HG03064 (cell line): ENCODE measurements at regions not wholly inside any gene's neighbourhood (a gene's known extent, or its start where the extent isn't known, plus 50 kb on each side); places are given as distances from the start of the nearest gene placed in this dataset.
"Not testable (repeated sequence)": the region's sequence is repeated elsewhere in the genome, so short reads cannot be mapped to it uniquely, and the experiment has no call there.

Experiments
- ATAC-seq: cut with Tn5 transposase; IDR thresholded peaks from one replicate; pipeline ENCODE4 v1.9.1; 2021; ENCODE audit warnings: low read depth; ENCODE audit not compliant: unreplicated experiment

DNA sequence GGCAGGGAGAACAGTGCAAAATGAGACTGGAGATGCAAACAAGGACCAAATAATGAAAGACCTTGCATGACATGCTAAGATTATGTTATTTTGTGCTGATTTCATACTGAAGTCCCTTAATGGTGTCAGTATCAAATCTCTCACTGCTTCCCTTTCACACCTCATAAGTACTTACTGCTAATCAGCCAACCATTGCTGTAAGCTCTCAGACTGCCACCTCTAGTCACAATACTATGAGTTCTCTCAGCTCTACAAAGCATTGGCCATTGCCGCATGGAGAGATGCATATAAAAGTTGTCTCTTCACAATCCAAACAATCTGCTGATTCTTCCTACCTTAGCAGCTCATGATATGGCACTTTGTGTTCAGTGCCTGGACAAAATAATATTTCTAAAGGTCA, 375.4 kb downstream of the LTN1 start:
- no peak for ATAC-seq

DNA sequence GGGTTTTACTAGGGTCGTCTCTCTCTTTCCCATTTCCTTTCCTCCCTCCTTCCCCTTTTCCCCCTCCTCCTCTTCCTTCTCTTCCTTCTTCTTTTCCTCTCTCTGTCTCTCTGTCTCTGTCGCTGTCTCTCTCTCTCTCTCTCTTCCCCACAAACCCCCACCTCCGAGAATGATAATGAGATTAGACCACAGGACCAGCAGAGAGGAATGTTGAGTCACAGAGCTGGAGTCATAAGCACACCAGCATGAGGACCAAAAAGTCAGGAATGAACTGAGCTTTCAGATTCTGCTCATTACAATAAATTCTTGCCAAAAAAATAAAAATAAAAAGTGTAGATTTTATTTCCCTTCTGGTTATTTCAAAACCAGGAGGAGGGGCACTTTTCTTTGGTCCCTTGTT, 377.4 kb downstream of the LTN1 start:
- no peak for ATAC-seq

DNA sequence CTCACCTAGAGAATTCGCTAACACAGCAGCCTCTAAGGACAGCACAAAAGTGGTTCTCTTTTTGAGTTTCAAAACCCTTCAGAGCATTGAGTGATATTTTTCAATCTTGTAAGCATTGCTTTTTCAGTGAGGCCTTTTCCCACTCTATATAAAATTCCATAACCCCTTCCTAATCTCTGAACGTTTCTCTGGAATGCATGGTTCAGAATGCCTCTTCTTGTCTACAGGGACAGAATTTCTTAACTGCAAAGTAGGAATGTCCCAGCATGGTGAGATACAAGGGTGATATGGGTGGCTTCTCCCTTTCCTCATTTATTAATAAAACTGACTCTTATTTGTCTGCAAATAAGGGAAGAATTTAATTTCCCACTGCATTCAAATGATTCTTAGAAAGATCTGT, 377.9 kb downstream of the LTN1 start:
- ATAC-seq: no peak

DNA sequence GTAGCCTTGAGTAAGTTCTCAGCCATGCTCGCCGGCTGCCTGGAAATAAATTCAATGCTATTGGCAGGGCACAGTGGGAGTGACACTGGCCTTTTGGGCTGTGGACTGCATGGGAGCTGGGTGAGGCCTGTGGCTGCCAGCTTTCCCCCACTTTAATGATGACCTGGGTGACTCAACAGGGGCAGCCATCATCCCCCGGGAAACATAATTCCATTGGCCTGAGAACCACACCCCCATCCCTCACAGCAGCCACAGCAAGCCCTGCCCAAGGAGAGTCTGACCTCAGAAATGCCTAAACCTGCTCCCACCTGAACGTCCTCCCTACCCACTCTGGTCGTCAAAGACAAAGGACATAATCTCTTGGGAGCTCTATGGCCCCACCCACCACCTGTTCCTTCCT, 384.0 kb downstream of the LTN1 start:
- no peak for ATAC-seq

DNA sequence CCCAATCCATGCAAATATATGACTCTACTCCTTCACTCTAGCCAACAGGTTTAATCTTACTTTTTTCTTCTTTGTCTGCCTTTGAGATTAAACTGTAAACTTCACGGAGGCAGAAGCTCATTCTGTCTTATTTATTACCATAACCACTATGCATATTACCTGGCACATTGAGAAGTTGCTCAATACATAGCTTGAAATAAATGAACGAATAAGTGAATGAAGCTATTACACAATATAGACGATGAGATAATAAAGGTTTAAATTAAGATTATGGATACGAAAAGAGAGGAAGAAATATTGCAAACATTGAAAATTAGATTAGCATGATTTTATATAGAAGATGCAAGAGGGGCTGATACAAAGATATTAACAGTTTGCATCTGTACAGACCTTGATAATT, 385.1 kb downstream of the LTN1 start:
- no peak for ATAC-seq

DNA sequence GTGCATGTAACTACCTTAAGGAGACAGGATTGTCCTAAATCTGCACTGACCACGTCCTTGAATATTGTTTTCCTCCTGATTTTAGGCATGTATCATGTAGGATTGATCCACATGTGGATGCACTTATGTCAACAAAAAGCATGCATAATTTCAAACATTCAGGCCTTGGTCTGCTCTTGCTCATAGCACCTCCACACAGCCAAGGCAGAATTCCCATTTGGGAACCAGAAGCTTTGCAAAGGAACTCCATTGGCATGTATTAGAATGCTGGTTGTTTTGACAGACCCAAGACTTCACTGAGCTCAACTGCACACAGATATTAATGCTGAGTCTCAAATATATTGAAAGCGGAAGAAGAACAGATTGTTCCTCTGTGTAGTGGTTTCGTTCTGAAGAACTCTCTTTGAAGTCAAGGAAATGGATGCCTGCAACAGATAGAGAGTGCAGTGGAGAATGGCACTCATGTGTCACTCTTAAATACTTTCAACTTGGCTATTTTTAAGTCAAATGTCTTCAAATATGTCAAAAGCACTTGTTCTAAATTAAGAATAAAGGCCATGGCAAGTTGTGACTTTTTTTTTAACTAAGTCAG, 387.6 kb downstream of the LTN1 start:
- peak; percentile 82 for ATAC-seq

DNA sequence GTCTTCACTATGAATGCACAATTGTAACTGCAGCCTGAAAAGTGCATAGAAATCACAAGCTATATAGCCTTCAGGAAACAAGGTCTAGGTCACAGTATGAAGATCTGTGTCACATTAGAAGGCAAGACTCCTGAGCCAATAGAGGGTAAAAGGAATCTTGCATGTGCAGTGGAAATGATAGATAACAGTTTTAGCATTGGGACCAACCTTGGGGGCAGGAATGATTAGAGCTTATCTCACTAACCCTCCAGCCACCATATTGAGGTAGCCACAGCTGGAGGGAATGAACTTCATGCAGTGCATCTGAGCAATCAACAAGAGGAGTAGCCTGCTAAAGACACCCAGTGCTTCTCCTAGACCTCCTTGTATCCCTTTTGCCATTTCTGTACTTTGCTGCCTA, 390.1 kb downstream of the LTN1 start:
- no peak for ATAC-seq

DNA sequence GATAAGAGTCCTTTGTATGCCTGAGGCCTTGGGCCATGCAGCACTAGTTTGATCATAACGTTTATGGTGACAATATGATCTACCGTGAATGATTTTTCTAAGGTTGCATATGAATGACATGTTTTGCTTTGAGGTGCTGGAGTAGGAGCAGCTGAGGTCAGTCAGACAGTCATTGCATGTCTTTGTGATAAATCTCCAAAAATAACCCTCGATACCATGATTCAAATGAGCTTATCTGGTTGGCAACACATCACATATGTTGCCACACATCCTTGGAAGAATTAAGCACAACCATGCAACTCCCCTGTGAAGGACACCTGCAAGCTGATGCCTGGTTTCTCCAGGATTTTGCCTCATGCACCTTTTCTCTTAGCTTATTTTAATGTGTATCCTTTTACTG, 394.5 kb downstream of the LTN1 start:
- no peak for ATAC-seq

DNA sequence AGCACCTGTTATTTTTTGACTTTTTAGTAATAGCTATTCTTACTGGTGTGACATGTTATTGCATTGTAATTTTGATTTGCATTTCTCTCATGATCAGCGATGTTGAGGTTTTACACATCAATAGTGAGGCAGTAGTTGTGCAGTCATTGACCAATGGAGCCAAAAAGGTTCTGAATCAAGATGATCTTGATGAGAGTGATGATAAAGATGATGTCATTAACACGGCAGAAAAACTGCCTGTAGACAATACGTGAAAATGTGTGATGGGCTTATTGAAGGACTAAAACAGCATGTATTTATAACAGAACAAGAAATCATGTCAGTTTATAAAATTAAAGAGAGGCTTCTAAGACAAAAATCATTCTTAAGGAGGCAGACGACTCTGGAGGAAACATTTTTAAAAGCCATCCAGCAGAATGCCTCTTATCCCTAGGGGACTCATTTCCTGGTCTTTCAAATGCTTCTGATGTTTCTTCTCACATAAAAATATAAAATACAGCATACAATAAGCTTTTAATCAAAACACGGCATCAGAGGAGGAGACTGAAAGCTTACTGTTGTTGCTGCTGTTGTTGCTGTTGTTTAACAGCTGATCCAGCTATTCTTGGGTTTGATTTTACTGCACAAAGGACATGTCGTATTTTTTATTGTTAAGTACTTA, 400.3 kb downstream of the LTN1 start:
- no peak for ATAC-seq

DNA sequence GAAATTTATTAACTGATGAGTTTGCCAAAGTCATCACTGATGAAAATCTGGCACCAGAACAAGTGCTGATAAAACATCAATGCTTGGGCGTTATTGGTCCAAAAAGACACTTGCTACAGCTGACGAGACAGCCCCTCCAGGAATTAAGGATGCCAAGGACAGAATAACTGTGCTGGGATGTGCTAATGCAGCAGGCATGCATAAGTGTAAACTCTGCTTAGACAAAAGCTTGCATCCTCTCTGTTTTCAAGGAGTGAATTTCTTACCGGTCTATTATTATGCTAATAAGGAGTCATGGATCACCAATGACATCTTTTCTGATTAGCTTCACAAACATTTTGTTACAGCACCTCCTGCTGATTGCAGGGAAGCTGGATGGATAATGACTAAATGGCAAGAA, 402.0 kb downstream of the LTN1 start:
- ATAC-seq: no peak

DNA sequence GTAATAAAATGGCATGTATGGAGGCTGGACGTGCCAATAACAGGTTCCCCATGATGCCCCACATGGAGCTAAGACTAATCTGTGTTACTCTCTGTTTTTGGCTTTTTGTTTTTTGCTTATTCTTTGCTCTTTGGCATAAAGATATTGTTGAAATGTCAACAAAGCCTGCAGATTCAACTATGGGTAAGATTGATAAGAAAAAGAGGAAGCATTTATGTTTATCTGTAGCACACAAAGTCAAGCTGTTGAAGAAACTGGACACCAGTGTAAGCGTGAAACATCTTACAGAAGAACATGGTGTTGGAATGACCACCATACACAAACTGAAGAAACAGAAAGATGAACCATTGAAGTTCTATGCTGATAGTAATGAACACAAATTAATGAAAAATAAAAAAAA, 402.7 kb downstream of the LTN1 start:
- no peak for ATAC-seq

DNA sequence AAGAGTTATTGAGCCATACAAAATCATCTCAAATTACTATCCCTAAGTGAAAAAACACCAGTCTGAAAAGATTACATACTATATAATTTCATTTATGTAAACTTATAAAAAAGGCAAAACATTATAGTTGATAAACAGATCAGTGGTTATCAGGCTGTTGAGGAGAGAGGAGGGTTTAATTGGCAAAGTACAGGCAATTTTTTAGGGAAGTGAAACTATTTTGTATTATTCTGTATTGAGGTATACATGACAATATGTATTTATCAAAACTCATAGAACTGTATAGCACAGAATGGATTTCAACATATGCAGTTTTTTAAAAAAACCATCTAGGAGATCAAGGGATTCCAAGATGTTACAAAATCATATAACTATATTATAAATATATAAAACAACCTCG, 403.7 kb downstream of the LTN1 start:
- no peak for ATAC-seq

DNA sequence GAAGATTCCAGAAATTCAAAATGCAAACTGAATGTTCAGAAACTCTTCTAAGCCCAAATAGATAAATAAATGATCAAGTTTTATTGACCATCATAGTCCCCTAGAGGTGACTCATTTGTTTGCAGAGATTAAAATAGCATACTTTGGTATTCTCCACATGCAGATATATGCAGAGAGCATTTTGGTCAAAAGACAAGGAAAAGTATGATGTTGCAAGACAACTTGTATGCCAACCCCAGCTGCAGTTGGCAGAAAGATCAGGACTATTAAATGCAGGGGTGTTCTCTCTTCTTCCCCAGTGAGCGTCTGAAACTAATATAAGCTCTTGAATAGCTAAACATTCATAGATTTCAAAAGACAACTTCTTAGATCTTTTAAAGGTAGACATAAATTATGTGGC, 404.9 kb downstream of the LTN1 start:
- no peak for ATAC-seq

DNA sequence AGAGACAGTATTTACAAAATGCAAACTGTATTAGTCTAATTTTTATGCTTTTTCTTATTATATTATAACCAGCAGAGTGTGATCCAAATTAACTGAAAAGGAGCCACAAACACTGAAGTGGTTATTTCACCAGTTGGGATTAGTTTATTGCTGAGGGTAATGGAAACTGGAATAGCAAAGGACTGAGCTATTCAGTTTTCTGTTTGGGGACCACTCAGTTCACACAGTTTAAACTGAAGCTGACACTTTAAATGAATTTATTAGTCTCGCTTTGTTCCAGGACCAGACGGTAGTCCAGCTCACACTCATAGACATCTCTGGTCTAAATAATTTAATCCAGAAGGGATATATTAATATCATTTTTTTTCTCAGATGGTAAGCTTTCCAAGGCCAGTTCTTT, 410.7 kb downstream of the LTN1 start:
- no peak for ATAC-seq

DNA sequence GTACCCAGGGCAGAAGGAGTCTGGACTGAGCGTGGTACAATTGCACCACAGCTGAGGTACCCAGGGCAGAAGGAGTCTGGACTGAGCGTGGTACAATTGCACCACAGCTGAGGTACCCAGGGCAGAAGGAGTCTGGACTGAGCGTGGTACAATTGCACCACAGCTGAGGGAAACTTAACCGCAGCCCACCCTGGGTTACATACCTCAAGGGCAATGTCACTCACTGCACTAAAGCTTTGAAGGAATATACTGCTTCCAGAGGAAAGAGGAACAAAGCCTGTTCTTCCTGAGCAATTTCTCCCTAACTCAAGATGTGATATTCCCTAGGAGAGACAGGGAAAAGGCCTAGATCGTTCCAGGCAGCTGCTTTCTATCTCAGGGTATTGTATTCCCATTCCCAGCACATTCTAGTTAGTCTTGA, 411.4 kb downstream of the LTN1 start:
- not testable (repeated sequence) for ATAC-seq

DNA sequence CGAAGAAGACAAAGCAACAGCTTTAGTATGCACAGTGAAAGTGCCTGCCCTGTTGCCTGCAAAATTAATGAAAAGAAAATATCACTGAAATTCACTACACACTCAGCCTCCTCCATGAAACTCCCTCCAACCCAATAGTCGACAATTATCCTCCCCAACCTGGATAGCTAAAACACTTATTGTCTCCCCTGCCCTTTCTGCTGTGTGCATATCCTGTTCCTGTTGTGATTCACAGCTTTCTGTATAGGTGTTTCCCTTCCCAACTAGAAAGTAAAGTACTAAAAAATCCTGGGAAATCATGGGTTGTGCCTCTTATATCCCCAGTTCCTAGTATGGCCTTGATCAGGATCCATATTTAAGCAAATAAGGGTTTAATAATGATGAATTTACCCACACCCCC, 412.1 kb downstream of the LTN1 start:
- no peak for ATAC-seq

DNA sequence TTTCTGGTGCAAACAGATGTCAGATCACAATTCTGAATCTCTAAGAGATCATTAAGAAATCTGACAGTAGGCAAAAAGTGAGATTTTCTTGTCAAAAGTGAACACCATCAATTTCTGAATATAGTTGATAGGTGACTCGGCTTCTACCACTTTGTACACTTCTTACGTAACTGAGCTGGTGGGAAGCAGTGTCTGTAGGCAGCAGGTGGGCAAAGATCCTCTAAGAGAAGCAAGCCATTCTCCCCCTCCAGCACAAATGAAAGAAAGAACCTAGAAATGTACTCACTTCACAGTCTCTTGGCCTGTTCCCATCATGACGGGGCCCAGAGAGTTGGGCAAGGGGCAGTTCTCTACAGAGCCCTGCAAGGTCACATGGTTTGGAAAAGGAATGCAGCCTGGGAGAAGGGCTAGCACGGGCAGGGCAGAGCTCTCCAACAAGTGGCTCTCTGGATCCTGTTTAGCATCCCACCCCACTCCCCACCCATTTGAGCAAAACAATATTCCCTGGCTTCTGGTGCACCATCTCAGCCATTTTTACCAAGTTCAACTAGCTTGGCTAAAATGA, 412.6 kb downstream of the LTN1 start:
- no peak for ATAC-seq

DNA sequence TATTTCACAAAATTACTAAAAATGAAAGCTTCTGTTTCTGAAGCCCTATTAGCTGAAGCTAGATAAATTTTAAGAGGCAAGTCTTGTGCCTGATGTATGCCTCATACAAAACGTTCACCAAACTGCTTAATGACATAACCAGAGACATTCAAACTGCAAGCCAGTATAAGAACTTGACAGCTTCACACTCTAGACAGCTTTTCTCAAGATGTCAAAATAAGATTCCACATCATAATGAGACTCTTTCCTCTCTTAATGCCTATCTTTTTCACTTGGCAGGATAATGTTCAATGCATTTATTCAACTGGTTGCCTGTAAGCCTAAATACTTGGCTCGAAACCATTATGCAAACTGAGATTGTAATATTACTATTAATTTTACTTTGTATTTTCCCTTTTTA, 424.0 kb downstream of the LTN1 start:
- no peak for ATAC-seq

DNA sequence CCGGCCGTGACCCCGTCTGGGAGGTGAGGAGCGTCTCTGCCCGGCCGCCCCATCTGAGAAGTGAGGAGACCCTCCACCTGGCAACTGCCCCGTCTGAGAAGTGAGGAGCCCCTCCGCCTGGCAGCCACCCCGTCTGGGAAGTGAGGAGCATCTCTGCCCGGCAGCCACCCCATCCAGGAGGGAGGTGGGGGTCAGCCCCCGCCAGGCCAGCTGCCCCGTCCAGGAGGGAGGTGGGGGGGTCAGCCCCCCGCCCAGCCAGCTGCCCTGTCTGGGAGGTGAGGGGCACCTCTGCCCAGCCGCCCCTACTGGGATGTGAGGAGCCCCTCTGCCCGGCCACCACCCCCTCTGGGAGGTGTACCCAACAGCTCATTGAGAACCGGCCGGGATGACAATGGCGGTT, 428.7 kb downstream of the LTN1 start:
- ATAC-seq: not testable (repeated sequence)

DNA sequence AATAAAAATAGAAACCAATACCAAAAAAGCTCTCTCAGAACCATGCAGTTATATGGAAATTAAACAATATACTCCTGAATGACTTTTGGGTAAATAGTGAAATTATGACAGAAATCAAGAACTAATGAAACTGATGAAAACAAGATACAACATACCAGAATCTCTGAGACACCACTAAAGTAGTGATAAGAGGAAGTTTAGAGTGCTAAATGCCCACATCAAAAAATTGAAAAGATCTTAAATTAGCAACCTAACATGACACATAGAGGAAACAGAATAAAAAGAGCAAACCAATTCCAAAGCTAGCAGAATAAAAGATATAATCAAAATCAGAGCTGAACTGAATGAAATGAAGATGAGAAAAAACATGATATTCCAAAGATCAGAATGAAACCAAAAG, 430.9 kb downstream of the LTN1 start:
- ATAC-seq: no peak

DNA sequence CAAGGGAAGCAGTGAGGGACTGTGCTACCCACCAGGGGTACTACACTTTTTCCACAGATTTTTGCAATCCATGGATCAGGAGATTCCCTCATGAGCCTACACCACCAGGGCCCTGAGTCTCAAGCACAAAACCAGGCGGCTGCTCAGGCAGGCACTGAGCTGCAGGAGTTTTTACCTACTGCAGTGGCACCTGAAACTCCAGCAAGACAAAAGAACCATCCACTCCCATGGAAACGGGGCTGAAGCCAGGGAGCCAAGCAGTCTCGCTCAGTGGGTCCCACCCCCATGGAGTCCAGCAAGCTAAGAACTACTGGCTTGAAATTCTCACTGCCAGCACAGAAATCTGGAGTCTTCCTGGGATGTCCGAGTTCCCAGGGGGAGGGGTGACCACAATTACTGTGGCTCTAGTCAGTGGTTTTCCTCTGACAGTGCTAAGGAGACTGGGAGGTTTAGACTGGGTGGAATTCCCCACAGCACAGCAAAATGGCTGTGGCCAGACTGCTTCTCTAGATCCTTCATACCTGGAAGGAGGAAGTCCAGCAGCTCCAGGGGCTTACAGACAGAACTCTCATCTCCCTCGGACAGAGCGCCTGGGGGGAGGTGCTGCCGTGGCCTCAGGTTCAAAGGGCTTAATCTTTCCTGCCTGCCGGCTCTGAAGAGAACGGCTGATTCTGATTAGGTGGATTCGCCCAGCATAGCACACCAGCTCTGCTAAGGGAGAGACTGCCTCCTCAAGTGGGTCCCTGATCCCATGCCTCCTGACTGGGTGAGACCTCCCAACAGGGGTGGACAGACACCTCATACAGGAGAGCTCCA, 437.8 kb downstream of the LTN1 start:
- no peak for ATAC-seq
